CD8-positive, alpha-beta memory T cell (primary cell): ENCODE measurements at regions not wholly inside any gene's neighbourhood (a gene's known extent, or its start where the extent isn't known, plus 50 kb on each side); places are given as distances from the start of the nearest gene placed in this dataset.

Source experiments
- CTCF ChIA-PET: fragments of 350-600 bp; sonication (Branson Sonifier 250); formaldehyde crosslinking; loops from one replicate; lab custom pipeline; 2021; ENCODE audit warnings: antibody characterized with exemption; lab: Charles Lee
- POLR2A ChIA-PET: fragments of 350-600 bp; sonication (Branson Sonifier 250); formaldehyde crosslinking; loops from one replicate; lab custom pipeline; 2021; ENCODE audit warnings: antibody characterized with exemption; lab: Charles Lee
- DNase-seq, 5 donors: peaks; one replicate each; pipeline versions ENCODE4 v3.0.0 to v3.0.0-alpha.2; 2020 to 2022; ENCODE audit warnings: mixed read lengths in 1 of 5
- H3K27ac ChIP-seq: one replicate; pipeline ENCODE4 v1.7.0; 2013; ENCODE audit warnings: low read depth, mild to moderate bottlenecking, low read length, moderate library complexity
- H3K27me3 ChIP-seq: 2 replicates; pipeline ENCODE4 v1.7.0; 2013; ENCODE audit warnings: low read length, mild to moderate bottlenecking; ENCODE audit not compliant: insufficient read depth, poor library complexity, severe bottlenecking
- H3K36me3 ChIP-seq: 2 replicates; pipeline ENCODE4 v1.7.0; 2013; ENCODE audit warnings: mild to moderate bottlenecking, low read length, moderate library complexity; ENCODE audit not compliant: insufficient read depth
- H3K4me1 ChIP-seq: 2 replicates; pipeline ENCODE4 v1.7.0; 2013; ENCODE audit warnings: mild to moderate bottlenecking, low read length, moderate library complexity; ENCODE audit not compliant: insufficient read depth
- H3K4me3 ChIP-seq: 2 replicates; pipeline ENCODE4 v1.7.0; 2013; ENCODE audit warnings: mild to moderate bottlenecking, low read length
- H3K9me3 ChIP-seq: 2 replicates; pipeline ENCODE4 v1.7.0; 2013; ENCODE audit warnings: mild to moderate bottlenecking, low read length
- H3K27ac Mint-ChIP-seq, 8 donors: one replicate each; pipeline ENCODE4 v1.8.0; 2020 to 2021; ENCODE audit warnings: mixed read lengths in 8 of 8, mild to moderate bottlenecking in 6 of 8, inconsistent platforms in 3 of 8, moderate library complexity in 3 of 8
- H3K27me3 Mint-ChIP-seq, 2 donors: one replicate each; pipeline ENCODE4 v1.8.0; 2020 to 2021; ENCODE audit warnings: mixed read lengths in 2 of 2, mild to moderate bottlenecking in 1 of 2, moderate library complexity in 1 of 2
- H3K36me3 Mint-ChIP-seq, 3 donors: one replicate each; pipeline ENCODE4 v1.8.0; 2020 to 2021; ENCODE audit warnings: mixed read lengths in 3 of 3, inconsistent platforms in 1 of 3, mild to moderate bottlenecking in 1 of 3
- H3K4me1 Mint-ChIP-seq, 3 donors: one replicate each; pipeline ENCODE4 v1.8.0; 2020 to 2021; ENCODE audit warnings: mixed read lengths in 3 of 3, inconsistent platforms in 1 of 3, mild to moderate bottlenecking in 1 of 3
- H3K4me3 Mint-ChIP-seq, 7 donors: one replicate each; pipeline ENCODE4 v1.8.0; 2020 to 2021; ENCODE audit warnings: mixed read lengths in 7 of 7, mild to moderate bottlenecking in 6 of 7, moderate library complexity in 4 of 7, inconsistent platforms in 2 of 7
- H3K9me3 Mint-ChIP-seq, 5 donors: one replicate each; pipeline ENCODE4 v1.8.0; 2020 to 2022; ENCODE audit warnings: mixed read lengths in 5 of 5, mild to moderate bottlenecking in 3 of 5, moderate library complexity in 2 of 5, inconsistent platforms in 1 of 5

- Histone ChIP-seq H3K9me3 (no peaks in the 10 kb centered on the region), H3K4me1 (peaks cover 24% of the 10 kb centered on the region), H3K27me3 (no peaks in the 10 kb centered on the region), H3K4me3 (peak overlapping the region; percentile 49), H3K27ac (peak overlapping the region; percentile 60), H3K36me3 (no peaks in the 10 kb centered on the region)
- peak overlapping the region in 5 of 8 donors; percentile 21 to 79 (median 78) for H3K27ac Mint-ChIP-seq
- peaks cover 22 to 33% (median 23%) of the 10 kb centered on the region in 3 donors for H3K4me1 Mint-ChIP-seq
- H3K4me3 Mint-ChIP-seq = peak overlapping the region in 6 of 7 donors; percentile 58 to 83 (median 79)
- ChIA-PET POLR2A (no interaction called here), CTCF (no interaction called here)
- DNase-seq = peak in 4 of 5 donors; percentile 22 to 72 (median 36)
- peaks cover 0 to 5% of the 10 kb centered on the region in 2 donors for H3K27me3 Mint-ChIP-seq
- H3K36me3 Mint-ChIP-seq = no peaks in the 10 kb centered on the region
- no peaks in the 10 kb centered on the region for H3K9me3 Mint-ChIP-seq
Measured at GRCh38 chr17:77319211-77320043, 178.7 kb downstream of the SEC14L1 start.

GRCh38 chr17:77320044-77320440 is 179.3 kb downstream of the SEC14L1 start:
- Mint-ChIP-seq H3K27ac (no peak overlapping the region), H3K9me3 (no peaks in the 10 kb centered on the region), H3K36me3 (no peaks in the 10 kb centered on the region), H3K4me1 (peaks cover 28 to 39% (median 29%) of the 10 kb centered on the region in 3 donors), H3K4me3 (peak overlapping the region in 1 of 7 donors; percentile 25), H3K27me3 (peaks cover 0 to 5% of the 10 kb centered on the region in 2 donors)
- Histone ChIP-seq H3K9me3 (no peaks in the 10 kb centered on the region), H3K27me3 (no peaks in the 10 kb centered on the region), H3K4me1 (peaks cover 30% of the 10 kb centered on the region), H3K36me3 (no peaks in the 10 kb centered on the region), H3K27ac (peak overlapping the region; percentile 60), H3K4me3 (no peak overlapping the region)
- peak in 1 of 5 donors; percentile 46 for DNase-seq
- ChIA-PET POLR2A (no interaction called here), CTCF (no interaction called here)

DNA sequence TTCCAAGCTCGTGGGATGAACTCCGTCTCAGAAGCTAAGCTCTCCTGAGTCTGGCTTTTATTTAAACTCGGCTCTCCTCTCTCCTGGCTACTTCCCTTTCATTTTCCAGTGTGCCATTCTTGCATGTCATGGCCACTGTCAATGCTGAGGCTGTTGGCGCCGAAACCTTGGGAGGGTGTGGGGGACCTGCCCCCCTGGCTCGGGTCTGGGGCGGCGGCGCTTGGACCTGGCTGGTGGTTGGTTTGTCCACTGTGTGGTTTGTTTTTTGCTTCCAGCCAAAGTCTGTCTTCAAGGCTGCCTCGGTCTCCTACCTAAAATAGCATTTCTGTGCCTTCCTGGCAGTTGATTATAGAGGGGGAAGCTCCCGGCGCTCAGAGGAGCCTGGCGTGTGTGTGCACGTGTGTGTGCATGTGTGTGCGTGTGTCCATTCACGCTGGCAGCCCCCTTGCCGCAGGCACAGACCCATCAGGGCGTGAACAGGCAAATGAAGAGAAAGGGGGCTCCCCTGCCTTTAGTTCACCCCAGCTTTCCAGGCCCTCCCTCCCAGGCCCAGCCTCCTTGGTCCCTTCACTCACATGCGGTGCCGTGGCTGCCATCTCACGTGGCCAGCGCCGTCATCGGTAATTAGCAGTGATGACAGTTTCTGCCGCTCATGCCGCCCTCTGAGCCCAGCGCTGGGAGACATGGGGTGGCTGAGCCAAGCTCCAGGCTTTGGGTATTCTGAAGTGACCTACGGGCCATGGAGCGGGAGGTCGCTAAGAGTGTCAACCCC is 179.9 kb downstream of the SEC14L1 start:
- Histone ChIP-seq H3K27me3 (no peaks in the 10 kb centered on the region), H3K4me1 (peaks cover 36% of the 10 kb centered on the region), H3K9me3 (no peaks in the 10 kb centered on the region), H3K36me3 (no peaks in the 10 kb centered on the region), H3K4me3 (no peak overlapping the region), H3K27ac (peak overlapping the region; percentile 60)
- peaks cover 0 to 5% of the 10 kb centered on the region in 2 donors for H3K27me3 Mint-ChIP-seq
- H3K36me3 Mint-ChIP-seq = no peaks in the 10 kb centered on the region
- H3K9me3 Mint-ChIP-seq = no peaks in the 10 kb centered on the region
- peak overlapping the region in 2 of 7 donors; percentile 8 to 36 for H3K4me3 Mint-ChIP-seq
- H3K4me1 Mint-ChIP-seq = peaks cover 32 to 45% (median 35%) of the 10 kb centered on the region in 3 donors
- CTCF ChIA-PET = interaction anchor here (0.8 kb wide), 1 partner anchor 109 kb away, joined by 3 read pairs; no protein-coding TSS in a partner anchor
- DNase-seq = peak in 1 of 5 donors; percentile 39
- POLR2A ChIA-PET = no interaction called here
- peak overlapping the region in 1 of 8 donors; percentile 24 for H3K27ac Mint-ChIP-seq

GRCh38 chr17:77321649-77322513 is 181.1 kb downstream of the SEC14L1 start:
- Mint-ChIP-seq H3K27me3 (peaks cover 0 to 5% of the 10 kb centered on the region in 2 donors), H3K27ac (no peak overlapping the region), H3K4me1 (peaks cover 41 to 57% (median 47%) of the 10 kb centered on the region in 3 donors), H3K36me3 (no peaks in the 10 kb centered on the region), H3K9me3 (no peaks in the 10 kb centered on the region), H3K4me3 (peak overlapping the region in 1 of 7 donors; percentile 59)
- Histone ChIP-seq H3K27ac (peak overlapping the region; percentile 24), H3K36me3 (no peaks in the 10 kb centered on the region), H3K9me3 (no peaks in the 10 kb centered on the region), H3K4me1 (peaks cover 49% of the 10 kb centered on the region), H3K27me3 (no peaks in the 10 kb centered on the region), H3K4me3 (no peak overlapping the region)
- ChIA-PET CTCF (interaction anchor here (0.8 kb wide), 1 partner anchor 108 kb away, joined by 3 read pairs; no protein-coding TSS in a partner anchor), POLR2A (no interaction called here)
- peak in 1 of 5 donors; percentile 46 for DNase-seq

- H3K4me3 ChIP-seq = no peak overlapping the region
- peaks cover 0 to 5% of the 10 kb centered on the region in 2 donors for H3K27me3 Mint-ChIP-seq
- peak in 1 of 5 donors; percentile 46 for DNase-seq
- no peaks in the 10 kb centered on the region for H3K9me3 ChIP-seq
- H3K27me3 ChIP-seq = no peaks in the 10 kb centered on the region
- no peaks in the 10 kb centered on the region for H3K36me3 Mint-ChIP-seq
- H3K9me3 Mint-ChIP-seq = no peaks in the 10 kb centered on the region
- CTCF ChIA-PET = interaction anchor here (1.0 to 1.2 kb wide), 2 partner anchors 77 to 107 kb away, joined by 3 read pairs; no protein-coding TSS in a partner anchor
- peaks cover 41 to 60% (median 50%) of the 10 kb centered on the region in 3 donors for H3K4me1 Mint-ChIP-seq
- no peaks in the 10 kb centered on the region for H3K36me3 ChIP-seq
- peaks cover 55% of the 10 kb centered on the region for H3K4me1 ChIP-seq
- no peak overlapping the region for H3K4me3 Mint-ChIP-seq
- no peak overlapping the region for H3K27ac Mint-ChIP-seq
- POLR2A ChIA-PET = interaction anchor here (0.5 kb wide), 1 partner anchor 38 kb away, joined by 3 read pairs; no protein-coding TSS in a partner anchor
- H3K27ac ChIP-seq = peak overlapping the region; percentile 65
Measured at GRCh38 chr17:77322514-77323412, 182.0 kb downstream of the SEC14L1 start.

- Histone ChIP-seq H3K36me3 (no peaks in the 10 kb centered on the region), H3K27me3 (no peaks in the 10 kb centered on the region), H3K4me1 (peaks cover 55% of the 10 kb centered on the region), H3K27ac (peak overlapping the region; percentile 65), H3K4me3 (no peak overlapping the region), H3K9me3 (no peaks in the 10 kb centered on the region)
- H3K4me3 Mint-ChIP-seq = peak overlapping the region in 2 of 7 donors; percentile 54 to 67
- H3K9me3 Mint-ChIP-seq = no peaks in the 10 kb centered on the region
- H3K27ac Mint-ChIP-seq = peak overlapping the region in 4 of 8 donors; percentile 37 to 78 (median 61)
- ChIA-PET CTCF (interaction anchor here (1.0 to 1.2 kb wide), 2 partner anchors 76 to 106 kb away, joined by 3 read pairs; no protein-coding TSS in a partner anchor), POLR2A (interaction anchor here (0.5 kb wide), 1 partner anchor 38 kb away, joined by 3 read pairs; no protein-coding TSS in a partner anchor)
- DNase-seq = peak in 2 of 5 donors; percentile 28 to 46
- H3K4me1 Mint-ChIP-seq = peaks cover 41 to 61% (median 56%) of the 10 kb centered on the region in 3 donors
- H3K27me3 Mint-ChIP-seq = peaks cover 0 to 2% of the 10 kb centered on the region in 2 donors
- no peaks in the 10 kb centered on the region for H3K36me3 Mint-ChIP-seq
Measured at GRCh38 chr17:77323413-77324171, 182.8 kb downstream of the SEC14L1 start.
